Erythroblast (primary cell): ENCODE measurements at regions not wholly inside any gene's neighbourhood (a gene's known extent, or its start where the extent isn't known, plus 50 kb on each side); places are given as distances from the start of the nearest gene placed in this dataset.
"Not testable (repeated sequence)": the region's sequence is repeated elsewhere in the genome, so short reads cannot be mapped to it uniquely, and the experiment has no call there.

Source experiments
- DNase-seq, 2 experiments: peaks; one replicate each; lab custom pipeline; 2025; lab: John Stamatoyannopoulos, UW
- GATA1 ChIP-seq: IDR thresholded peaks from 2 replicates; pipeline ENCODE4 v1.6.1; 2011; ENCODE audit warnings: low read depth, mild to moderate bottlenecking, control low read depth, low read length, moderate library complexity
- POLR2A ChIP-seq: IDR thresholded peaks from 2 replicates; pipeline ENCODE4 v1.6.1; 2011; ENCODE audit warnings: mild to moderate bottlenecking, low read length

- TF ChIP-seq GATA1: no peak
- TF ChIP-seq POLR2A: no peak
- DNase-seq: no peak
Measured at GRCh38 chr16:50497592-50497991, 50.6 kb upstream of the NKD1 start.

GRCh38 chr16:50496990-50497389 lies 51.2 kb upstream of the NKD1 start:
- TF ChIP-seq POLR2A: no peak
- TF ChIP-seq GATA1: no peak
- no peak for DNase-seq

GRCh38 chr16:50495673-50496072 lies 52.5 kb upstream of the NKD1 start:
- DNase-seq: no peak
- TF ChIP-seq GATA1 (no peak), POLR2A (no peak)

- TF ChIP-seq POLR2A (no peak), GATA1 (no peak)
- no peak for DNase-seq
Measured at GRCh38 chr16:50494501-50495491, 53.4 kb upstream of the NKD1 start.

GRCh38 chr16:50491516-50491915 lies 56.7 kb upstream of the NKD1 start:
- TF ChIP-seq GATA1: no peak
- TF ChIP-seq POLR2A: no peak
- no peak for DNase-seq

GRCh38 chr16:50490828-50491227 lies 57.4 kb upstream of the NKD1 start:
- no peak for TF ChIP-seq GATA1
- TF ChIP-seq POLR2A: no peak
- no peak for DNase-seq

GRCh38 chr16:50489182-50489581 lies 59.0 kb upstream of the NKD1 start:
- DNase-seq: no peak
- TF ChIP-seq GATA1 (no peak), POLR2A (no peak)

- no peak for DNase-seq
- TF ChIP-seq GATA1: no peak
- TF ChIP-seq POLR2A: no peak
Measured at GRCh38 chr16:50487528-50487927, 60.7 kb upstream of the NKD1 start.

- DNase-seq: not testable (repeated sequence)
Measured at GRCh38 chr16:50486162-50486561, 62.0 kb upstream of the NKD1 start.

GRCh38 chr16:50485232-50485631 lies 63.0 kb upstream of the NKD1 start:
- TF ChIP-seq POLR2A (no peak), GATA1 (no peak)
- DNase-seq: no peak

- DNase-seq: no peak
- TF ChIP-seq POLR2A (no peak), GATA1 (no peak)
Measured at GRCh38 chr16:50482271-50482670, 65.9 kb upstream of the NKD1 start.

GRCh38 chr16:50480206-50480605 lies 68.0 kb upstream of the NKD1 start:
- no peak for DNase-seq
- TF ChIP-seq POLR2A (no peak), GATA1 (no peak)

- DNase-seq: no peak
- TF ChIP-seq GATA1 (no peak), POLR2A (no peak)
Measured at GRCh38 chr16:50479771-50480170, 68.4 kb upstream of the NKD1 start.

GRCh38 chr16:50478773-50479149 lies 69.4 kb upstream of the NKD1 start:
- TF ChIP-seq GATA1: no peak
- DNase-seq: no peak
